ENCODE measurements at regions not wholly inside any gene's neighbourhood (a gene's known extent, or its start where the extent isn't known, plus 50 kb on each side); places are given as distances from the start of the nearest gene placed in this dataset.

DNA sequence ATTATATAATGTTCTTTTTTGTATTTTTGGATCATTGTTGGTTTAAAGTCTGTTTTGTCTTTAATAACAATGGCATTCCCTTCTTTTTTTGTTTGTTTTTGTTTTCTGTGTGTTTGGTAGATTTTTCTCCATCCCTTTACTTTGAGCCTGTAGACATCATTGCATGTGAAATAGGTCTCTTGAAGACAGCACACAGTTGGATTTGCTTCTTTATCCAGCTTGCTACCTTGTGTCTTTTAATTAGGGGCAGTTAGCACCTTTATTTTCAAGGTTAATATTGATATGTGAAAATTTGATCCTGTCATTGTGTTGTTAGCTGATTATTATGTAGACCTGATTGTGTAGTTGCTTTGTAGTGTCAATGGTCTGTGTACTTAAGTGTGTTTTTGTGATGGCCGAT is 235.7 kb downstream of the KCNJ3 start:
- TF ChIP-seq, protein P1, sequence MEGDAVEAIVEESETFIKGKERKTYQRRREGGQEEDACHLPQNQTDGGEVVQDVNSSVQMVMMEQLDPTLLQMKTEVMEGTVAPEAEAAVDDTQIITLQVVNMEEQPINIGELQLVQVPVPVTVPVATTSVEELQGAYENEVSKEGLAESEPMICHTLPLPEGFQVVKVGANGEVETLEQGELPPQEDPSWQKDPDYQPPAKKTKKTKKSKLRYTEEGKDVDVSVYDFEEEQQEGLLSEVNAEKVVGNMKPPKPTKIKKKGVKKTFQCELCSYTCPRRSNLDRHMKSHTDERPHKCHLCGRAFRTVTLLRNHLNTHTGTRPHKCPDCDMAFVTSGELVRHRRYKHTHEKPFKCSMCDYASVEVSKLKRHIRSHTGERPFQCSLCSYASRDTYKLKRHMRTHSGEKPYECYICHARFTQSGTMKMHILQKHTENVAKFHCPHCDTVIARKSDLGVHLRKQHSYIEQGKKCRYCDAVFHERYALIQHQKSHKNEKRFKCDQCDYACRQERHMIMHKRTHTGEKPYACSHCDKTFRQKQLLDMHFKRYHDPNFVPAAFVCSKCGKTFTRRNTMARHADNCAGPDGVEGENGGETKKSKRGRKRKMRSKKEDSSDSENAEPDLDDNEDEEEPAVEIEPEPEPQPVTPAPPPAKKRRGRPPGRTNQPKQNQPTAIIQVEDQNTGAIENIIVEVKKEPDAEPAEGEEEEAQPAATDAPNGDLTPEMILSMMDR (IDR thresholded peaks at IDR 0.05), result no peak
- no peak for TF ChIP-seq POLR2A (IDR thresholded peaks at IDR 0.05)

Data from Peyer's patch (tissue), 4 donors.